HG03135 (cell line): ENCODE measurements at regions not wholly inside any gene's neighbourhood (a gene's known extent, or its start where the extent isn't known, plus 50 kb on each side); places are given as distances from the start of the nearest gene placed in this dataset.

Experiments
- ATAC-seq: cut with Tn5 transposase; IDR thresholded peaks from one replicate; pipeline ENCODE4 v1.9.1; 2021; ENCODE audit warnings: mild to moderate bottlenecking, moderate library complexity; ENCODE audit not compliant: unreplicated experiment

DNA sequence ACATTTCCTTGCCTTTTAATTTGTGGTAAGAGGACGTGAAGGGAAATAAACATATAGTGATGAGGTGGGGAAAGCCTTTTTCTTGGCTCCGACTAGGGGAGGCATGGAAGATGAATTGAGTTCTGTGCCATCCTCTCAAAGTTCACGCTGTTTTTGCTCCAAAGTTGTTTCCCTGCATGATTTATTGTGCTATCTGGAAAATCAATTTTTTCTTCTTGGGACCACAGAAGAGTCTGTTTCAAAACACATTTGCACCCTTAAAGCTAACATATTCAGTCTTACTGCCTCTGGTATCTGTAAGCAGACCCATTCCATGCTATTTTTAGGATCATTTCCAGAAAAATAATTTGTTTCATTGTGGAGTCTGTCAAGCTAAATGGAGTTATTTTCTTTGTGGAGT, 57.6 kb upstream of the KCNG1 start:
- no peak for ATAC-seq

DNA sequence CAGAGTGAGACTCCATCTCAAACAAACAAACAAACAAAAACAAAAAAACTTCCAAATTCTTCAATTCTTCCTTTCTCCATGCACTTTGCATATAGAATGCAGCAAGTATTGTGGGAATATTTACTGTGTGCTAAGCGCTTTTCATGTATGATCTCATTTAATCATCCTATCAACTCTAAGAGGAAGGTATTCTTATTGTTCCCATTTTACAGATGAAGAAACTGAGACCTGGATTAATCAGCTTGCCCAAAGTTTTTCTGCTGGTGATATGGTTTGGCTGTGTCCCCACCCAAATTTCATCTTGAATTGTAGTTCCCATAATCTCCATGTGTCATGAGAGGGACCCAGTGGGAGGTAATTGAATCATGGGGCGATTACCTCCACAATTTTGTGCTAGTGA, 56.6 kb upstream of the KCNG1 start:
- no peak for ATAC-seq

DNA sequence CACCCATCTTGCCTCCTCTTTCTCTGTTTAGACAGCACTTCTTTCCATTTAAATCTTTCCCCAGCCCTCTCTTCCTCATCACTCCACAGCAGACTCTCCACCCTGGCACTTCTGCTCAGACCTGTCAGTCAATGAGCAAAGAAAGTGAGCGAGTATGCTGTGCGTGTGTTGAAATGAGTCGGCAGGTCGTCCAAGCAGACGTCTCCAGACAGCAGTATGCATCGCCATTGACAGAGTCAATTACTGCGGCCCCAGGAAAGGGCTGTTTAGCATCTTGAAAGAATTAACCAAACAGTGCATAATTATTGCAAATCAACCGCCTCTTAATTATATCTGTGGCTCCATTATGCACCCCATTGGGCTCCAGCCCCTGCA, 54.8 kb upstream of the KCNG1 start:
- no peak for ATAC-seq

DNA sequence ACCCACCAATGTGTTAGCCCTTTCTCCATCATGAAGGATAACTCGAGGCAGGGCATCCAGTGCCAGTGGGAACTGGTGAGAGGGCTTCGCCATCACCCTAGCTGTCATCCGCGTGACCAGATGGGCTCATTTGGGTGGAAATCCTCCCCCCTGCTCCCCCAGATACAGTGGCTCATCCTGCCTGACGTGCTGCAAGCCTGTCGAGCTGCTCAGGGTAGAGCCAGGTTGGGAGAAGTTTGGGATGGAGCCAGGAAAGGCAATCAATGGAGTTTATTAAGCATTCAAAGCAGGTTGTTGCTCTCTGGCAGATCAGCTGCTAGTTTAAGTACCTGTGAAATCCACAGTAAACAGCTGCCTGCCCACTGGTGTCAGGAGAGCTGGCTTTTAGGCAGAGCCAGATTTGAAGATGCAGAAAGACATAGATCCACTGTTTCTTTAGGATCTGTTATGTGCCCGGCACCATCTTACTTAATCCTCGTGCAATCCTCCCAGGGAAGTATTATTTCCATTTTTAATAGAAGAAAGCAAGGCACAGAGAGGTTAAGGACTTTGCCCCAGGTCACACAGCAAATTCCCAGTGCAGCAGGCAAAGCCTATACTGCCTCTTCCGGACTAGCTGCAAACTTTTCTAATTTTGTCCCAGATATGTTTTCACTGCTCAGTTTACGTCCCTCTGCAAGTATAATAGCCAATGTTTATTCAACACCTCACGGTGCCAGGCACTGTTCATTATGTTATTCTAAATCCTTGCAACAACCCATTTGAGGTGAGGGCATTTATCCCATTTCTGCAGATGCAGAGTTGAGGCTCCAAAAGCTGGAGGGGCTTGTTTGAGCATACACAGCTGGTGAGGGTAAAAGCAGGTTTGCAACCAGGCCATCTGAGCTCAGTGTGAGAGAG, 54.1 kb upstream of the KCNG1 start:
- ATAC-seq = no peak

DNA sequence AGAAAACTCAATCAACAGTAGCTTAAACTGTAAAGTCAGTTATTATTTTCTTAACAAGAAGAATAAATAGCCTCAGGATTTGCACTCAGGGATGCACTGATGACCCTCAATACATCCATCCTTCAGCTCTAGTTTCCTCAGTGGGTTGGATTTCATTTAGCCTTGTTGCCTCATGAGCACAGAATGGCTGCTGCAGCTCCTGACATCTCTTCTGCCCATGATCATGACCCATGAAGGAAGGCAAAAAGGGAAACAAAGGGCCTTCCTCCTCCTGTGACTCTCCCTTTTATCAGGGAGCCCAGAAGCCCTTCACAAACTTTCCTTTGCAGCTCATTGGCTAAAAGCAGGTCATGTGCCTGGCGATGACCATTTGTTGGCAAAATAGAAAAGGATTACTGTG, 51.2 kb upstream of the KCNG1 start:
- ATAC-seq = no peak
